SK-N-SH treated with all-trans-retinoic acid at 6 μM for 48 hours (cell line): ENCODE measurements at regions not wholly inside any gene's neighbourhood (a gene's known extent, or its start where the extent isn't known, plus 50 kb on each side); places are given as distances from the start of the nearest gene placed in this dataset.

ENCODE experiments used
- ATAC-seq: fragments of 200-7000 bp; cut with Tn5 transposase; 3 replicates; pipeline ENCODE4 v1.9.1; 2020; ENCODE audit warnings: mild to moderate bottlenecking, moderate library complexity
- ARNTL ChIP-seq: fragments of 450-650 bp; formaldehyde crosslinking; IDR thresholded peaks from 2 replicates; pipeline ENCODE4 v1.5.0; 2020; ENCODE audit warnings: low read depth, mild to moderate bottlenecking, moderate library complexity, borderline replicate concordance
- BACH2 ChIP-seq: fragments of 250-450 bp; sonication (Bioruptor Pico); IDR thresholded peaks from 2 replicates; pipeline ENCODE4 v1.9.0; 2021; ENCODE audit warnings: mild to moderate bottlenecking, borderline replicate concordance
- CREB5 ChIP-seq: fragments of 250-450 bp; sonication (Bioruptor Pico); IDR thresholded peaks from 2 replicates; pipeline ENCODE4 v1.5.1; 2020; ENCODE audit warnings: low read depth, mild to moderate bottlenecking, moderate library complexity
- CSDC2 ChIP-seq: fragments of 250-450 bp; sonication (Bioruptor Pico); IDR thresholded peaks from 2 replicates; pipeline ENCODE4 v1.5.0; 2020; ENCODE audit warnings: mild to moderate bottlenecking, moderate library complexity
- CSRNP3 ChIP-seq: fragments of 250-450 bp; sonication (Bioruptor Pico); IDR thresholded peaks from 2 replicates; pipeline ENCODE4 v1.5.1; 2021; ENCODE audit warnings: mild to moderate bottlenecking, moderate library complexity
- ESRRG ChIP-seq: fragments of 250-450 bp; sonication (Bioruptor Pico); IDR thresholded peaks from 2 replicates; pipeline ENCODE4 v1.6.1; 2021; ENCODE audit warnings: mild to moderate bottlenecking
- GLIS3 ChIP-seq: fragments of 250-450 bp; sonication (Bioruptor Pico); IDR thresholded peaks from 2 replicates; pipeline ENCODE4 v1.5.0; 2020; ENCODE audit warnings: mild to moderate bottlenecking, moderate library complexity
- ISL1 ChIP-seq: fragments of 250-450 bp; sonication (Bioruptor Pico); IDR thresholded peaks from 2 replicates; pipeline ENCODE4 v2.1.2; 2022; ENCODE audit warnings: mild to moderate bottlenecking, moderate library complexity
- OSR1 ChIP-seq: fragments of 250-450 bp; sonication (Bioruptor Pico); IDR thresholded peaks from 2 replicates; pipeline ENCODE4 v1.8.0; 2022; ENCODE audit warnings: moderate library complexity, mild to moderate bottlenecking, inconsistent platforms
- PATZ1 ChIP-seq: fragments of 250-450 bp; sonication (Bioruptor Pico); IDR thresholded peaks from 2 replicates; pipeline ENCODE4 v1.8.0; 2020; ENCODE audit warnings: mild to moderate bottlenecking, moderate library complexity, borderline replicate concordance
- POU6F1 ChIP-seq: fragments of 250-450 bp; sonication (Bioruptor Pico); IDR thresholded peaks from 2 replicates; pipeline ENCODE4 v1.8.0; 2021; ENCODE audit warnings: low read depth, mild to moderate bottlenecking, moderate library complexity, borderline replicate concordance
- PPARA ChIP-seq: fragments of 250-450 bp; sonication (Bioruptor Pico); IDR thresholded peaks from 2 replicates; pipeline ENCODE4 v1.5.0; 2020; ENCODE audit warnings: mild to moderate bottlenecking, borderline replicate concordance
- RARB ChIP-seq: fragments of 250-450 bp; sonication (Bioruptor Pico); IDR thresholded peaks from 2 replicates; pipeline ENCODE4 v1.8.0; 2021; ENCODE audit warnings: mild to moderate bottlenecking, moderate library complexity
- SNAI2 ChIP-seq: fragments of 250-450 bp; sonication (Bioruptor Pico); IDR thresholded peaks from 2 replicates; pipeline ENCODE4 v1.5.0; 2020; ENCODE audit warnings: mild to moderate bottlenecking, moderate library complexity
- TOX ChIP-seq: fragments of 250-450 bp; sonication (Bioruptor Pico); IDR thresholded peaks from 2 replicates; pipeline ENCODE4 v1.8.0; 2021; ENCODE audit warnings: mild to moderate bottlenecking, moderate library complexity, borderline replicate concordance
- TSHZ2 ChIP-seq: fragments of 250-450 bp; sonication (Bioruptor Pico); IDR thresholded peaks from 2 replicates; pipeline ENCODE4 v1.5.0; 2020; ENCODE audit warnings: mild to moderate bottlenecking, moderate library complexity
- ZFP3 ChIP-seq: fragments of 250-450 bp; sonication (Bioruptor Pico); IDR thresholded peaks from 2 replicates; pipeline ENCODE4 v1.5.0; 2020; ENCODE audit warnings: mild to moderate bottlenecking, moderate library complexity
- ZFP30 ChIP-seq: fragments of 450-650 bp; formaldehyde crosslinking; IDR thresholded peaks from 2 replicates; pipeline ENCODE4 v1.5.0; 2022; ENCODE audit warnings: mild to moderate bottlenecking, moderate library complexity
- ZNF565 ChIP-seq: fragments of 450-650 bp; formaldehyde crosslinking; conservative IDR thresholded peaks from 2 replicates; pipeline ENCODE4 v1.5.0; 2020; ENCODE audit warnings: low read depth, mild to moderate bottlenecking, moderate library complexity
- ZNF70 ChIP-seq: fragments of 450-650 bp; formaldehyde crosslinking; IDR thresholded peaks from 2 replicates; pipeline ENCODE4 v1.5.0; 2020; ENCODE audit warnings: mild to moderate bottlenecking, moderate library complexity
- ZNF8 ChIP-seq: fragments of 450-650 bp; formaldehyde crosslinking; IDR thresholded peaks from 2 replicates; pipeline ENCODE4 v1.5.0; 2020; ENCODE audit warnings: mild to moderate bottlenecking, moderate library complexity

GRCh38 chr9:7273575-7273974, 515.8 kb downstream of the KDM4C start:
- TF ChIP-seq CSRNP3 (CRISPR knock-in tag) (no peak), ZFP30 (CRISPR knock-in tag) (no peak), RARB (no peak)
- TF ChIP-seq, all 23 proteins: peak for 0
- peak; percentile 84 for ATAC-seq

GRCh38 chr9:7266911-7267595, 509.3 kb downstream of the KDM4C start:
- no peak for ATAC-seq
- TF ChIP-seq CSRNP3 (CRISPR knock-in tag) (no peak), OSR1 (no peak), POU6F1 (CRISPR knock-in tag) (no peak), ZFP30 (CRISPR knock-in tag) (no peak), BACH2 (no peak), ESRRG (CRISPR knock-in tag) (no peak), ZNF565 (CRISPR knock-in tag) (no peak), TOX (CRISPR knock-in tag) (no peak), GLIS3 (CRISPR knock-in tag) (no peak), ZFP3 (CRISPR knock-in tag) (no peak), CREB5 (no peak), TSHZ2 (no peak), ZNF8 (no peak)

- ATAC-seq, result no peak
- TF ChIP-seq ZFP30 (CRISPR knock-in tag) (no peak), CREB5 (no peak), ZNF8 (no peak), CSRNP3 (CRISPR knock-in tag) (no peak), POU6F1 (CRISPR knock-in tag) (no peak), PATZ1 (CRISPR knock-in tag) (no peak), ARNTL (no peak), CSDC2 (CRISPR knock-in tag) (no peak), ESRRG (CRISPR knock-in tag) (no peak), RARB (no peak), SNAI2 (CRISPR knock-in tag) (no peak), BACH2 (no peak), ZNF70 (CRISPR knock-in tag) (no peak), PPARA (CRISPR knock-in tag) (no peak), GLIS3 (CRISPR knock-in tag) (no peak), ISL1 (CRISPR knock-in tag) (no peak)
These were observed 507.4 kb downstream of the KDM4C start for GRCh38 chr9:7265181-7265580.
